Hippocampal formation (tissue), 2 donors: ENCODE measurements at regions not wholly inside any gene's neighbourhood (a gene's known extent, or its start where the extent isn't known, plus 50 kb on each side); places are given as distances from the start of the nearest gene placed in this dataset.

ENCODE experiments used
- DNase-seq, 2 donors: peaks; one replicate each; lab custom pipeline; 2025; lab: John Stamatoyannopoulos, UW

DNA sequence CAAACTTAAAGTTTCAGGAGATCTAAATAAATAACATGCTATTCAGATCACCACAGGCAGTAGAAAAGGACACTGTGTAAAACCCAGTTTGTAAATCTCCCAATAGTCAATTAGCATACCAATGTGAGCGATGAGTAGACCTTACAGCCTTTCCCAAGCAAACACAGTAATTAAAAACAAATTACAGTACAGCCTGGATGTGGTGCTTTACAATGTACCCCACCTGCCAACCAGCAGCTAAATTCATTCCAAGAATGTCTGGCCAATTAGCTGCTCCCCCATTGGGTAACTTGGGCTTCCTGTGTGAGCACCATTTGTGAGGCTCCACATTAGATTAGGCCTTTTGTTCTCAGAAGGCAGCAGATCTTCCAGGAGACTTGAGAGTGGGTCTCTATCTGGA, 635.0 kb downstream of the TBL1XR1 start:
- no peak for DNase-seq

DNA sequence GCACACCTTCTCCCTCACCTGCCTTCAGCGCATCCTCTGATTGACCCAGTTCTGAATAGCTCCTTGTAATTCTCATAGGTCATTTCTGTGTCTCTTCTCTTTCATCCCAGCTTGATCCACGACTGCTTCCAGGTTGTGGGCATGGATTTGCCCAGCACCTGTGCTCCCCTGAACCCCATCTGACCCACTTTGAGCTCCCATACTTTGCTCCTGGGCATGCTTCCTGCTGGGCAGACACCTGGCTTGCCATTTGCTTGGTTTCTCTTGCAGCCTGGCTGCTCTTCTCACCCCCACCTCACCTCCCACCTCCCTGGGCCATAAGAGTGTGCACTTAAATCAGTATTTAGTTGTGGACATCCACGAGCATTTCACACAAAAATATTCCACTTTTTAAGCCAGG, 635.5 kb downstream of the TBL1XR1 start:
- no peak for DNase-seq

DNA sequence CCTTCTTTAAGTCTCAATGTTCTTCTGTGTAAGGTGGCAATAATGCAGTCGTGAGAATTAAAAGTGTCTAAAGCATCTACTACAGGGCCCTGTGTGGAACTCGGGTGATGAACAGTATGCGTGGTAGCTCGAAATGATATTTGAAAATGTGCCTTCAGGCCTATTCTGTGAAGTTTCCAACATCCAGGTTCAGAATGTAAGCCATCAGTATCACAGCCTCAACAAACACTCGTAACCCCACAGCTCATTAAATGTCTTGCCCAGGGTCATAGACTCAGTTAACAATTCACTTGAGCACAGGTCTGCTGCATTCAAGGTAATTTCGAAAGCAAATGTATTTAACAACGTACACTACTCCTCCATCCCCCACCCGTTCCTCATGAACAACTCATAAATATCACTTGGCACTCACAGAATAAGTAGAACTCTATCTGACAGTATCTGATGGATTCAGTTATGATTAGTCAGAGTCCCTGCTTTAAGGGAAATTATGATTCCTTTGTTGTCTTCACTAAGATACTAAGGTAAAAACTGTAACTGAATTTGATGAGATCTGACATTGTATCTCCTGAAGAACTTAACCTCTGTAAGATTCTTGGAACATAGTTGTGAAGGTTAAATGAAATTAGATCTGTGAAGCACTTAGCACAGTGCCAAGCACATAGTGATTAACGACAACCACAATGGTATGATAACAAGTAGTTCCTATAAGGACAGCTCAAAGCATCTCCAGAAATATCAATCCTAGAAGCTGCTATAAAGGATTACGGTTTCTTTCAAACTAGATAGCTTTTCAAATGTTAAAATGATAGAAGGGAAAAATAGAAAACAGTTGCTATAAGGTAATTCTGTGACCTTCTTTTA, 642.3 kb downstream of the TBL1XR1 start:
- DNase-seq: no peak

DNA sequence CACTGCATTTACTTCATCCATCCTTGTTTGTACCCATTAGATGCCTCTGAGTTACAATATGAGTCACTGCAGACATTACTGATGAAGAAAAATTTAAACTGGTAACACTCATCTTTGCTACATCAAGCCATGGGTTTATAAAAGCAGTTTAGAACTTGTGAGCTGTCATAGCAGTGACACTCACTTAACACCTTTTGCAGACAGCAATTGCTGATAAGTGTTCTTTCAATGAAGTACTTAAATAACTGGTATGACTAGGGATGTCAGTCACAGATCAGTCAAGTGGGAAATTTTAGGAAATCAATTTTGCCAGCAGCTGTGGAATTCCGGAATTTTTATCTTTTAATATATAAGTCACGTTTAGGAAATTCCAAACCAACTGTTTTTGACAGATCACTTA, 643.0 kb downstream of the TBL1XR1 start:
- DNase-seq: no peak

DNA sequence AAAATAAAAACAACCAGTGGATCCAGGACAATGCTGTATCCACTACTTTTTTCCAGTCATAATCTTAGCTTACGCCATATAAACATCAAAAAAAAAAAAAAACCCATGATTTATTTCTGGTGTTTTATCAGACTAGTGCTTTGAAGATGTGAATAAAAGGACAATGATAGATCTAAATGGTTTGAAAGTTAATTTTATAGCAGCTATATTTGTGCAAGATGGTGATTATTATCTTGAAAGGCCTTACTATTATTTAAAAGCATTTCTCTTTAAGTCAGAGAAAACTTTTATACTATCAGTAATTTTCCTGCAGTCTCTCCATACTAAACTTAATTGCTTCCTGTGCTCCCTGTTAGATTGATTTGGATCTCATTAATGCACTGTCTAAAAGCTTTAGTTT, 670.3 kb downstream of the TBL1XR1 start:
- DNase-seq: no peak

DNA sequence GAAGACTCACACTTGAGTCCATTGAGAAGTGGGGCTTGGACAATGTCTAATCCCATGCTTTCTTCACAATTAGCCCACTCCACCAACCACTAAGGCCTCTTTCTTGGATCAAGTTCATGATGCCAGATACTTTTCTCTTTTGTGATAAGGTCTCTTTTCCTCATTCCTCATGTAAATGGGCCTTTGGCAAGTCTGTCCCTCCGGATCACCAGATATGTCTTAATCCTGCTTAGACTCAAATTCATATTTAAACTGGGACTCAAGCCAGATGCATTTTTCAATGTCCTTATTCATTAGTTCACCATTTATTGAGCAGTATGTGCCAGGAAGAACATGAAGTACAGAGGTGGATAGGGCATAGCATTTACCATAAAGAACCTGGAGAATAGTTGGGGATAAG, 671.1 kb downstream of the TBL1XR1 start:
- DNase-seq: no peak

DNA sequence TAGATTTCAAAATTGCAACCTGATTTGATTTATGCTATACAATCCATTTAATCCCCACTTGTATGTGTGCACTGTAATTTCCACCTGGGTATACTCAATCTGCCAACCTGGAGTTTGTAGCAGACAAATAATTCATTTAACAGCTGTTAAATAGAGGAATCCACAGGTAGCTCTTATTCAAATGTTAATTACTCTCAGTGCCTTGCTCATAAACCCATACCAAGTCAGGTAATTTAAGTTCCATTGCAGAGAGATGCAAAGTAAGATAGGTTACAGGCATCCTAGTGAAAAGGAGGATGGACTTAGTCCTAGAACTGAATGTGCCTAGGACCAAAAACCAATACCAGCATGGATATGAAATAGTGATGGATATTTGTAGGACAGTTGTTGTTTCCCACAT, 674.2 kb downstream of the TBL1XR1 start:
- no peak for DNase-seq

DNA sequence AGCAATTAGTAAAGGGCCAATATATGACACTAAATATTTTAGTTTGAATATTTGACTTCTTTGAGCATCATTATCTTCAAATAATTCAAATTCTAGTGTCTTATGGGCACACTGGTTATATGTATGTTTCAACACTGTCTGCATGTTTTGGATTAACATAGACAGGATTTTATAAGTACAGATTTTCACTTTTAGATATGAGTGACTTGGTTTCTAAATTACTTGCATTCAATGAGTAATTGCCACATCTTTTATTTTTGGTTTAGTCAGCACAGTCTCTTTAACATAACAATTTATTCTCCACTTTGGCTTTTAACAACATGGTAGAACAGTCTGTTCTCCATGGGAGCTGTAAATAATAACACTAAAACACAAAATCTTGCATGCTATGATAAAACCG, 674.8 kb downstream of the TBL1XR1 start:
- DNase-seq: no peak

DNA sequence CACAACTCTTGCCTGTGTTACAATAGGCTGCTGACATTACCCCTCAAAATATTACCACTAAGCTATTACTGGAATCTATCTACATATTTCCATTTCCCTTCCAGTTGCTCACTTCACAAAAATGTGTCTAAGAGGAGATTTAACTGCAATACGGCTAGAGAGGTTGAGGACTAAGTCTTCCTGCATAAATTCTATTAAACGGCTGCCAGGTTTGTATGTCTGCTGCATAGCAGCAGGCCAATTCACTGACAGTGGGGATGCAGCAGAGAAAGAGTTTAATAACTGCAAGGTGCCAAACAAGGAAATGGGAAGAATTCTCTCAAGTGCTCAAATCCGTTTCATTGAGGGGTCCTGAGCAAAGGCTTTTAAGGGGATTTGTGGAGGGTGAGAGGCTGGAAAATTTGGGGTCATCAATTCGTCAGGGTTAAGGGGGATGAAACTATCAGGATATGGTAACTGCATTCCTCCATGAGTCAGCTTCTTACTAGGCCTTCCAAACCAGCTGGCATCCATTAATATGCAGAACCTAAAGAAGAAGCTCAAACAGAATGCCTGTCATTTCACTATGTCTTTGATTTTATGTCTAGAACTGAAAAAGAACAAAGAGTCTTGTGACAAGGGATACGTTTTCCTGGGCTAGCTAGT, 675.6 kb downstream of the TBL1XR1 start:
- DNase-seq: no peak

DNA sequence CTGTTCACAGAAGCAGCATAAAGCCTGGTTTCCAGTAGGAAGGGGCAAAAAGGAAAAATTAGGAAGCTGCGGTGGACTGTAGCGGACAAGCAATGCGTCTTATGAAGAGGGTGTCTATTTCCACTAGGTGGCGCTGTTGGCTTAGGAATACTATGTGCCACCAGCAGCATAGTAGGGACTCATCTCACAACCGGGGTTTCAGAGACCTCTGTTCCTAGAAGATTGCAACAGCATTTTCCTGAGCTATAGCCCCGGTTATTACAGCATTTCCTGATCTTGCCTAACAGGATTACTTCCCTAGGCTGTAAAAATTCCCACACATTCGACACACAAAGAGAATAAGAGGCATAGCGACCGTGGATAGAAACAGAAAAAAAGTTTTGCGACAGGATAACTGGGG, 683.0 kb downstream of the TBL1XR1 start:
- DNase-seq: no peak

DNA sequence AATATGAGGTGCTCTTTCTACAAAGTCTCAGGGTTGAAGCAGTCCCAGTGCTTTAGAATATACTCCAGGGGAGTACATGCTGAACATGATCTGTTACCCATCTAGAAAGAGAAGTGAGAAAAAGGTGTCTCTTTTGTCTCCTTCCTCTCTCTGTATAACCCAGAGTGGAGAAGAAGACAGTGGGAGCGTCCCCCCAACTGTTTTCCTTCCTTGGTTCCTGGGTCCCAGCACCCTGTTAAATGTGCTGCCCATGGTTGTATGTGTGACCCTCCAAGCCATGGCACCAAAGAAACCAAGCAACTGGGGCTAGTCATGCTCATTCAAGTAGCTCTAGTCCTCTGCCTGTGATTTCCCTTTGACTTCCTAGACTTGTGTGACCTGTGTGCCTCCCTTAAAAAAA, 683.7 kb downstream of the TBL1XR1 start:
- no peak for DNase-seq

DNA sequence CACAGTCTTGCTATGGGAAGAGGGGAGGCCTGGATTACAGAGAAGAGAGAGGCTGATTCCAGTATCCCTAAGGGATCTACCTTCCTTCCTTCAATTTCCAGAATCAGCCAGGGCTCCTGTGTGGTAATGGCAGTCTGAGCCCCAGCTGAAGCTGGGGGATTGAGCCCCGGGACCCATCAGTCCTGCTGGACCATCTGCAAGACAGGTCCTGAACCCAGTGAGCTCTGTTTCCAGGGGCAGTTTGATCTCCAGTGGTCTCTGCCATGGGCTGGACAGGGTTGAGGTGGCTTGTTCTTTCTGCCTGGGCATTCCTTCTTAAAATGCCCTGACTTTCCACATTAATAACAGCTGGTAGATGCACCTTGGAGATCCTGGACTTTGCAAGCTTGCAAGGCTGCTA, 685.2 kb downstream of the TBL1XR1 start:
- no peak for DNase-seq

DNA sequence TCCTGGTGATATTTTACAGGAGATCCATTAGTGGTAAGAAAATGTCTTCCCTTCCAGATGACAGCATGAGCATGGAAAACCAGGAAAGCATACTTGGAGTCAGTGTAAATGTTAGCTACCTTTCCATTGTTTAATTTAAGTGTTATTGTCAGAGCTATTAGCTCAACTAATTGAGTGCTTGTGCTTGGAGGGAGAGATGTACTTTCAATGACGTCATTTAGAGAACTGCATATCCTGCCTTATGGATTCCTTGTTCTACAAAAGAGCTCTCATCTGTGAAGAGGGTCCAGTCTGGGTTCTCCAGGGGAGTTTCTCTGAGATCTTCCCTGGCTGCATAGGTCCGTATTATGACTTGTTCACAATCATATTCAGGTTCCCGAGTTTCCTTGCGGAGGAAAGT, 687.2 kb downstream of the TBL1XR1 start:
- DNase-seq: no peak

DNA sequence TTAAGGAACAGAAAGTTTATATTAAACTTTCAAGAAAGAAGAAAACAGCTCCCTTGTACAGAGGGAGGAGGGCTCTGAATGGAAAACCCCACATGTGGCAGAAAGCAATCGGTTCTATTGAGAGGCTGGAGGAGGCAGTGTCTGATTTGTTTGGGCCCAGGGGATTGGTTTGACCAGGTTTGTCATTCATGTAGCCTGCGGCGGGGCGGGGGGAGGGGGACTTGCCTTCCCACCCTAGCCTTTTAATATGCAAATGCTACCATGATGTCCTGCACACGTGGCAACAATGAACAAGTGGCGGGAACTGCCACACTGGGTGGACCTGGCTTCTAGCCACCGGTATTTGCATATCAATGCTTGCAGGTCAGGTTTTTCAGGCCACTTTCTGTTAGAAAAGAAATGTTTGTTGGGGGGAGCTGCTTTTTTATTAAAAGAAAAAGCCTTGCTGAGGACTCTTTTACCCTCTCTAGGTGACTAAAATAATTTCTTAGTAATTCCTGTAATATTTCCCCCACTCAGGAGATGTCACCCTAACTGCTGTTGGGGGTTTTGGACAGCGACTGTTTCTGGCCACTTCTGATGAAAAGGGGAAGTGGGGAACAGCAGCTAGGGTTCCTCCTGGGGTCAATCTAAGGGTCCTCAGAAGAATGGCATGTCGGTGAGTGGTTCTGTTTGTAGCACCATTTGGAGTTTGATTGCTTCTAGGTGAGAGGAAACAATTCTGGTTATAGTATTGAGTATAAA, 691.2 kb downstream of the TBL1XR1 start:
- no peak for DNase-seq

DNA sequence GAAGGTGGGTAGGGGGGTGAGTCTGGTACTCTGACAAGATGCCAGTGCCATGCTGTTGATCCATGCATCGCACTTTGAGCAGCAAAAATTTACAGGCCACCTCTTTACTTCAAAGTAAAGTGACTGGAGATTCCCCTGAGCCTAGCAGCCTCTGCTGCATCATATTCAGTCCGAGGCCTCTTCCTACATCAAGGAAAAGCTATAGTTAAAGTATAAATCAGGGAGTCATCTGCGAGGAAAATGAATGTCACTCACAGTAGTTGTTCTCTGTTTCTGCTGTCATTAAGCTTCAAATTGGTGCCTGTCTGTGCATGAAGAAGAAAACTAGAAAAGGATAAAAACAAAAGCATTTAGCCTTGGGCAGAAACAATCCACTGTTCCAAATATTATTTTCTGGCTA, 706.2 kb downstream of the TBL1XR1 start:
- DNase-seq: no peak

DNA sequence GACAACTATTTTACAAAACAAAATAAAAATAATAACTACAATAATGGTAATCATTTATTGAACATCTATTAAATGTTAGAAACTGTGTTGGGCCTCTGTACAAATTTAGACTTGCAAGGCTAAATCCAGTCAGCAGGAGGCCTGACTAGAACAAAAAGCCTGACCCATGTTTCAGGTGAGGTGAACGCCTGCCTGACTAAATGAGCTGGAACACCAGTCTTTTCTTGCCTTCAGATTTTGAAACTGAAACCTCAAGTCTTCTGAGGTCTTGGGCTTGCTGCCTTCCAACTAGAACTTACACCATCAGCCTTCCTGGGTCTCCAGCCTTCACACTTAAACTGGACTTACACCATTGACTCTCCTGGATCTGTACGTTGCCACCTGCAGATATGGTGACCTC, 706.9 kb downstream of the TBL1XR1 start:
- DNase-seq: no peak

DNA sequence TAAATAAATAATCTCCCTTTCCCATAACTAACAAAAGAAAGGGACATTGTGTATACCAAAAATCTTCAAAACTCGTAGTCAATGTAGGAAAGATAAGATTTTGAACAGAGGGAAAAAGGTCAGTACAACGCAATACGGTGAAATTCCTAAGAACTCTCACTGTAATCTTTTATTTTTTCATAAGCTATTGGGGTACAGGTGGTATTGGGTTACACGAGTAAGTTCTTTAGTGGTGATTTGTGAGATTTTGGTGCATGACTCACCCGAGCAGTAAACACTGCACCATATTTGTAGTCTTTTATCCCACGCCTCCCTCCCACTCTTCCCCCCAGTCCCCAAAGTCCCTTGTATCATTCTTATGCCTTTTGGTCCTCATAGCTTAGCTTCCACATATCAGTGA, 718.0 kb downstream of the TBL1XR1 start:
- no peak for DNase-seq

DNA sequence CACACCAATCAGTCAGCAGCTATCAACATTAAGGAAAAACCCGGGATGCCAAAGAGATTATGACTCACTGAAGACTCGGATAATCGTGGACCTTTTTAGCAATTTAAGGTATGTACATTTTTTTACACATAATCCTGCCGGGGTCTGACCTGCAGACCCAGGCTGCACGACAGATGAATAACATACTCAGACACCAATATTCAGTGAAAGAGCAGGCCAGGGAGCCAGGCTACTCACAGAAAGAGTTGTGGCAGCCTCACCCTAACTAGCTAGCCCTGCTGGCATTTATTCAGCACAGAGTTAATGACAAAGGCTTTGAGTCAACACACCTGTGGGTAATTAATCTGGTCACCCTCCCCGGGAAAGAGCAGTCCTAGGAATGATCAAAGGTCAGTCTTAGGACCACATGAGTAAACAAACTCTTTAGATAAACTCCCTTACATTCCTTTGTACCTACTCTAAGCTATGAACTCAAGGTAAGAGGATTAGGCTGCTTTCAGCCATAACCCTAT, 727.5 kb downstream of the TBL1XR1 start:
- DNase-seq: no peak

DNA sequence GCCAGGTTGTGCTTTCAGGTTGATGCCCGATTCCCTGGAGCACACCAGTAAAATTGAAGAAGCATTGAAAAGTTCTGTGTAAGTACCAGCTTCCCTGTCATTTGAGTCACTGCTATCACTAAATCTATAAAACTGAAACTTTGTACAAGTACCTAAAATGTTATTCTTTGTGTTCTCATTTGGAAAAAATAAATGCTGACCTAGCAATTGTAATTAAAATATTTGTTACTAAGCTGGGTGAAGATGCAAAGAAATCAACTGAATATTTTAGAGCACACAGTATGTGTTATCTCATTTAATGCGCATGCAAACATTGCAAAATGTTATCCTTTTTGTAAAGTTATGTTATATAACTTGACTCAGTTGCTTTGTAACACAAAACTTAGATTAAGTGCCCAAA, 733.7 kb downstream of the TBL1XR1 start:
- no peak for DNase-seq

DNA sequence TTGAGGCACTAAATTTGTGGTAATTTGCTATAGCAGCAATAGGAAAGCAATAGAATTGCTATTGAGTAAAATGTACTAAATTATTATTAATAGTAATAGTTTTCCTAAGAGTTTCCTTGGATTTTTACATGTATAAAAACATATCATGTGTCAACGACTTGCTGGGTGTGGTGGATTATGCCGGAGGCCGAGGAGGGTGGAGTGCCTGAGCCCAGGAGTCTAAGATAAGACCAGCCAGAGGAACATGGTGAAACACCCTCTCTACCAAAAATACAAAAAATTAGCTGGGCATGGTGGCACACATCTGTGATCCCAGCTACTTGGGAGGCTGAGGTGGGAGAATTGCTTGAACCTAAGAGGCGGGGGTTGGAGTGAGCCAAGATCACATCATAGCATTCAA, 749.9 kb downstream of the TBL1XR1 start:
- no peak for DNase-seq

DNA sequence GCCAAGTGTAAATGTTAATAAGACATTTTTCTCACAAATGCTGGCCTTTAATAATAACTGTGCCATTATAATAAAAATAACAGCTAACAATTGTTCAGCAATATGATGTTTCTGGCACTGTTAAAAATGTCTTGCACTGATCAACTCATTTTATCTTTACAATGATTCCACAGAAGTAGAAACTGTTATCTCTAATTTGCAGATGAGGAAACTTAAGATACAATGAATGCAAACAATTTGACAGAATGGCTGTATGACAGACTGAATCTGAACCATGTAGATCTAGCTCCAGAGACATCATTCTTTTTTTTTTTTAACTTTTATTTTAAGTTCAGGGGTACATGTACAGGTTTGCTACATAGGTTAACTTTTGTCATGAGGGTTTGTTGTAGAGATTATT, 755.0 kb downstream of the TBL1XR1 start:
- no peak for DNase-seq

DNA sequence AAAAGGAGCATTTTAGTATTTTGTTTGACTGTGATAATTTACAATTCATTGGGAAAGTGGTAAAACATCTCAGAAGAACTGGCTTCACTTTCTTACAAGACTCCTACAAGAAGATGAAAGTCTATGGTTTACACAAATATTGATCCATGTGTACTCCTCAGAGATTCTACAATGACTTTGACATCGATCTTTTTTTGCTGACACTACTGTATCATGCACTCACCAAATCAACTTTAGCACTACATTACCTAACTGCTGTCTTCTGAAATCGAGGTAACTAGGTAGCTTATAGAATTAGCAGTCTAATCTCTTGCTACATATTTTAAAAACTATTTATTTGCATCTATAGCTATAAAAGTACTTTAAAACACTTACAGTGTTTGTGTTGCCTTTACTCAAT, 757.6 kb downstream of the TBL1XR1 start:
- DNase-seq: no peak

DNA sequence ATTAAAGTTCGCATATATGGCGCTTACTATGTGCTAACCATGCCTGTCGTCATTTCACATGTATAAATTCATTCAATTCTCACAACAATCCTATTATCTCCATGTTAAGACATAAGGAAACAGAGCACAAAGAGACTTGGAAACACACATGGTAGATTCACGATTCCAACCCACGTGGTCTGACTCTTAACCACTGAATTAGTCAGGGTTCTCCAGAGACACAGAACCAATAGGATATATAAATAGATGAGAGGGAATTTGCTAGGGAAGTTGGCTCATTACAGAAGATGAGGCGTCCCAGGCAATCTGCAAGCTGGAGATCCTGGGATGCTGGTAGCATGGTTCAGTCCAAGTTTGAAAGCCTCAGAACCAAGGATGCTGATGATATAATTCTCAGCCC, 765.3 kb downstream of the TBL1XR1 start:
- DNase-seq: no peak
